B cell (primary cell): ENCODE measurements at regions not wholly inside any gene's neighbourhood (a gene's known extent, or its start where the extent isn't known, plus 50 kb on each side); places are given as distances from the start of the nearest gene placed in this dataset.
"Not testable (repeated sequence)": the region's sequence is repeated elsewhere in the genome, so short reads cannot be mapped to it uniquely, and the experiment has no call there.

ENCODE experiments used
- ATAC-seq: fragments of 200-7000 bp; cut with Tn5 transposase; one replicate; pipeline ENCODE4 v1.10.0; 2021; ENCODE audit warnings: low read depth, mild to moderate bottlenecking, moderate number of reproducible peaks, moderate library complexity
- CTCF ChIA-PET: fragments of 350-600 bp; sonication (Branson Sonifier 250); formaldehyde crosslinking; loops from one replicate; lab custom pipeline; 2021; ENCODE audit warnings: antibody characterized with exemption, inconsistent platforms; lab: Charles Lee
- POLR2A ChIA-PET: fragments of 350-600 bp; sonication (Branson Sonifier 250); formaldehyde crosslinking; loops from one replicate; lab custom pipeline; 2021; ENCODE audit warnings: antibody characterized with exemption; lab: Charles Lee
- DNase-seq: peaks from one replicate; pipeline ENCODE4 v3.0.0; 2013
- H2AFZ ChIP-seq: 2 replicates; pipeline ENCODE4 v1.6.1; 2012; ENCODE audit warnings: mild to moderate bottlenecking, low read depth, low read length; ENCODE audit not compliant: insufficient read depth, poor library complexity, severe bottlenecking
- H3K27ac ChIP-seq, 2 donors: 1 replicate in 1 of 2; 2 replicates in 1 of 2; pipeline ENCODE4 v1.5.1; 2012 to 2013; ENCODE audit warnings: low read length in 2 of 2, mild to moderate bottlenecking in 2 of 2, moderate library complexity in 1 of 2
- H3K27me3 ChIP-seq, 4 experiments: fragments of 200-600 bp in 1 of 4; sonication (generic) in 1 of 4; replicated peaks in 1 of 4; 1 replicate in 2 of 4; 2 replicates in 2 of 4; pipeline versions ENCODE4 v1.6.1 to v1.7.0; 2013 to 2016; ENCODE audit warnings: low read length in 3 of 4, mild to moderate bottlenecking in 2 of 4, mixed read lengths in 1 of 4, moderate library complexity in 1 of 4; ENCODE audit not compliant: insufficient read depth in 4 of 4, control insufficient read depth in 3 of 4; ENCODE audit errors: control extremely low read depth in 1 of 4
- H3K36me3 ChIP-seq, 2 experiments: replicated peaks in 1 of 2; 1 replicate in 1 of 2; 2 replicates in 1 of 2; pipeline versions ENCODE4 v1.6.1 to v1.7.1; 2013; ENCODE audit warnings: low read length in 1 of 2; ENCODE audit not compliant: insufficient read depth in 2 of 2, control insufficient read depth in 1 of 2; ENCODE audit errors: control extremely low read depth in 1 of 2, extremely low read depth in 1 of 2
- H3K4me1 ChIP-seq, 2 donors: fragments of 200-600 bp in 1 of 2; sonication (generic) in 1 of 2; 1 replicate in 1 of 2; 2 replicates in 1 of 2; pipeline versions ENCODE4 v1.5.1 to v1.6.1; 2013 to 2017; ENCODE audit warnings: low read length in 2 of 2; ENCODE audit not compliant: control insufficient read depth in 2 of 2, insufficient read depth in 2 of 2
- H3K4me2 ChIP-seq: replicated peaks from 2 replicates; pipeline ENCODE3; 2012; ENCODE audit warnings: mild to moderate bottlenecking, low read depth, low read length; ENCODE audit not compliant: poor library complexity, severe bottlenecking
- H3K4me3 ChIP-seq, 5 experiments: fragments of 200-600 bp in 1 of 5; sonication (generic) in 1 of 5; 1 replicate in 3 of 5; 2 replicates in 2 of 5; pipeline versions ENCODE4 v1.5.1 to v1.7.0; 2011 to 2016; ENCODE audit warnings: low read length in 4 of 5, mild to moderate bottlenecking in 4 of 5, low read depth in 2 of 5, control low read depth in 1 of 5, moderate library complexity in 1 of 5; ENCODE audit not compliant: insufficient read depth in 1 of 5; ENCODE audit errors: control extremely low read depth in 1 of 5, extremely low read depth in 1 of 5
- H3K79me2 ChIP-seq: fragments of 200-600 bp; sonication (generic); one replicate; pipeline ENCODE4 v1.6.0; 2016; ENCODE audit warnings: low read length; ENCODE audit not compliant: control insufficient read depth, insufficient read depth
- H3K9ac ChIP-seq: fragments of 200-600 bp; sonication (generic); 2 replicates; pipeline ENCODE4 v1.6.1; 2017; ENCODE audit warnings: mild to moderate bottlenecking, low read length, moderate library complexity
- H3K9me3 ChIP-seq, 3 donors: one replicate each; pipeline versions ENCODE4 v1.6.1 to v1.7.1; 2013; ENCODE audit warnings: low read length in 2 of 3; ENCODE audit not compliant: control insufficient read depth in 2 of 3, insufficient read depth in 1 of 3; ENCODE audit errors: control extremely low read depth in 1 of 3
- H4K20me1 ChIP-seq: 2 replicates; pipeline ENCODE4 v1.6.0; 2012; ENCODE audit warnings: mild to moderate bottlenecking, low read length; ENCODE audit not compliant: insufficient read depth, control insufficient read depth, poor library complexity, severe bottlenecking
- H3K27ac Mint-ChIP-seq: one replicate; pipeline ENCODE4 v1.8.0; 2021; ENCODE audit warnings: mixed read lengths
- H3K27me3 Mint-ChIP-seq: one replicate; pipeline ENCODE4 v1.8.0; 2021; ENCODE audit warnings: mixed read lengths
- H3K4me1 Mint-ChIP-seq: one replicate; pipeline ENCODE4 v1.8.0; 2021; ENCODE audit warnings: mixed read lengths
- H3K4me3 Mint-ChIP-seq: one replicate; pipeline ENCODE4 v1.8.0; 2021; ENCODE audit warnings: mixed read lengths
- H3K9me3 Mint-ChIP-seq: one replicate; pipeline ENCODE4 v1.8.0; 2022; ENCODE audit warnings: mixed read lengths; ENCODE audit not compliant: insufficient read depth
- WGBS: methylation state at CpG from one replicate; pipeline ENCODE4 v1.1.5; 2013; ENCODE audit warnings: missing lambda C conversion rate; ENCODE audit not compliant: insufficient coverage; 5-methylcytosine and 5-hydroxymethylcytosine counted together
- intact Hi-C: fragments of 100-400 bp; cut with micrococcal nuclease; formaldehyde crosslinking; loops from one replicate; pipeline ENCODE4 v1.10.0; 2022

DNA sequence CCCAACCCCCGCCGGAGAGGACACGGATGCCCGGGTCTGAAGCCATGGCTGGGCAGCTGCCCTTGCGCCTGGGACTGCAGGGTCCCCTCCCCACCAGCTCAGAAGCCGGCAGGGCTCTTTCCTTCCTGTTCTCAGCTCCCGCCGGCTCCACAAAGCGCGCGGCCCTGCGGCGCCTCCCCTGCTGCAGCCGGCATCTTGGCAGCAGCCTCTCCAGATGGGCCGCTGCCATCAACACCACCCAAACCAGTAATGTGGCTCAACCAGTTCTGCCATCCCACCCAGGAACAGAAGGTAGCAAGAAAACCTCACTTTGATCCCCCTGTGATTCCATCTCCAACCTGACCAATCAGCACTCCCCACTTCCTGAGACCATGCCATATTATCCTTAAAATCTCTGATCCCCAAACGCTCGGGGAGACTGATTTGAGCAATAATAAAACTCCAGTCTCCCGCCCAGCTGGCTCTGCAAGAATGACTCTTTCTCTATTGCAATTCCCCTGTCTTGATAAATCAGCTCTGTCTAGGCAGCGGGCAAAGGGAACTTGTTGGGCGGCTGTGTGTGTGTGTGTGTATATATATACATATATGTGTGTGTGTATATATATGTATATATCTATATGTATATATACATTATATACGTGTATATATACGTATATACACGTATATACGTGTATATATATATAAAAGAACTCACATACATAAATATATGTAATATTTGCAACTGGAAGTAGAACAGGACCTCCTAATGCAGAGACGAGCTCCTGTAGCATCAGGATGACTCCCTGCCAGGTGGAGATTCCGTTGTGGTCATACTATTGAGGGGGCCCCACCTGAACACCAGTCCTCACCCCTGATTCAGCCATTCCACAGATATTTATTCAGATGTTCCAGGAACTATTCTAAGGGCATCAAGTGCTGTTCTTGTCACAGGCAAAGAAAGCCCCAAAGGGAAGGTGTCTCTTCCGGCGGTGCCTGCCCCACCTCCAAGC lies 1674.9 kb downstream of the SPATA31A7 start:
- H3K27me3 Mint-ChIP-seq: peaks cover 55% of the 10 kb centered on the region

DNA sequence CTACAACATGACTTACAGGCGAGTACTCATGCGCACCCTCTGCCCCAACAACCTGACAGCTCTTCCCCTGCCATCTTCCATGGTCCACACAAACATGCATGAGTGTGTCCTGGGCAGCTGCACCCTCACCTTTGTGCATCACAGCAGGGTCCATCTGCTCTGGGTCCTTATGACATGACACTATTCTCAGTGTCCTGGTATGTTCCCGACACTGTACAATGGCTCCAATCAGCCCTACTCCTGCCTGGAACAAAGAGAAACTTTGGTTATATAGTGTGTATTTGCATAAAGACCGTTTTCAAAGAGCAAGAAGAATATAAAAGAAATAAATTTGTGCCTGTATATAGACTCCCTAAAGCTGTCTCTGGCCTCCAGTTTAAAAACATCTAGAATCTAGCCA lies 1679.2 kb downstream of the SPATA31A7 start:
- POLR2A ChIA-PET, H4K20me1 ChIP-seq, H3K4me1 ChIP-seq, H3K79me2 ChIP-seq, ATAC-seq, H3K27ac ChIP-seq, H3K4me1 Mint-ChIP-seq, CTCF ChIA-PET, H3K9ac ChIP-seq, H3K27ac Mint-ChIP-seq, H3K4me2 ChIP-seq, DNase-seq, H3K9me3 ChIP-seq, H3K36me3 ChIP-seq, H3K9me3 Mint-ChIP-seq, H3K4me3 ChIP-seq, intact Hi-C loops, H3K4me3 Mint-ChIP-seq, H2AFZ ChIP-seq: not testable (repeated sequence)
- peaks cover 30% of the 10 kb centered on the region for H3K27me3 Mint-ChIP-seq
- H3K27me3 ChIP-seq: peaks cover 0 to 11% (median 5%) of the 10 kb centered on the region in 4 experiments
- no CpG with 5 or more reads among the region's 4 CpGs for WGBS

More for the DNA sequence above, 1674.9 kb downstream of the SPATA31A7 start:
- H4K20me1 ChIP-seq, ATAC-seq, POLR2A ChIA-PET, CTCF ChIA-PET, H3K4me3 ChIP-seq, H3K9me3 Mint-ChIP-seq, H3K4me1 Mint-ChIP-seq, H3K4me2 ChIP-seq, H3K79me2 ChIP-seq, H3K9ac ChIP-seq, H3K36me3 ChIP-seq, intact Hi-C loops, H3K27ac Mint-ChIP-seq, H3K4me1 ChIP-seq, H3K27ac ChIP-seq, H3K9me3 ChIP-seq: not testable (repeated sequence)
- H3K4me3 Mint-ChIP-seq: peak overlapping the region; percentile 11
- H3K27me3 ChIP-seq: peaks cover 0 to 19% (median 14%) of the 10 kb centered on the region in 4 experiments
- WGBS: 16% methylated on average over 19 of the region's 28 CpGs
- peak overlapping the region; percentile 44 for H2AFZ ChIP-seq
- DNase-seq: peak; percentile 18

DNA sequence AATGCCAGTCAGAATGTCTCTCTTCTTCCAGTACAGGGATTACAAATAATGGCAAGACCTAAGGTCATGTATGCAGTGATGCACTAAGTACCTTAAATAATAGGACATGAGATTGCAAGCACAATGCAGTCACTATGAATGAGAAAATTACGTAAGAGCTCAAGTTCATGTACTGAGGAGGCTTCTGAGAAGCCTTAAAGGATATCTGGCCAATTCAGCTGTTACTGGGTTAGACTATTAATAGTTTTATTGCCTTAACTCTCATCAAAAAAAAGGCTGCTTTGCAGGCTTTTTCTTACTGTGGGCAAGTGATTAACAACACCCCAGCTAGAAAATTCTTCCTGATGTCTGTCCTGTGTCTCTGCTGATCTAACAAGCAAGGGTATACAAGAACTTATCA lies 1681.9 kb downstream of the SPATA31A7 start:
- ATAC-seq, H3K9ac ChIP-seq, DNase-seq, H3K4me3 ChIP-seq, H4K20me1 ChIP-seq, H3K4me3 Mint-ChIP-seq, H3K4me2 ChIP-seq, H3K9me3 ChIP-seq, H3K27ac Mint-ChIP-seq, CTCF ChIA-PET, H3K9me3 Mint-ChIP-seq, H3K27me3 ChIP-seq, H3K36me3 ChIP-seq, H3K4me1 Mint-ChIP-seq, H3K4me1 ChIP-seq, H2AFZ ChIP-seq, intact Hi-C loops, H3K79me2 ChIP-seq, POLR2A ChIA-PET, H3K27ac ChIP-seq: not testable (repeated sequence)
- WGBS: 91% methylated on average over 1 of the region's 1 CpG
- peaks cover 21% of the 10 kb centered on the region for H3K27me3 Mint-ChIP-seq

DNA sequence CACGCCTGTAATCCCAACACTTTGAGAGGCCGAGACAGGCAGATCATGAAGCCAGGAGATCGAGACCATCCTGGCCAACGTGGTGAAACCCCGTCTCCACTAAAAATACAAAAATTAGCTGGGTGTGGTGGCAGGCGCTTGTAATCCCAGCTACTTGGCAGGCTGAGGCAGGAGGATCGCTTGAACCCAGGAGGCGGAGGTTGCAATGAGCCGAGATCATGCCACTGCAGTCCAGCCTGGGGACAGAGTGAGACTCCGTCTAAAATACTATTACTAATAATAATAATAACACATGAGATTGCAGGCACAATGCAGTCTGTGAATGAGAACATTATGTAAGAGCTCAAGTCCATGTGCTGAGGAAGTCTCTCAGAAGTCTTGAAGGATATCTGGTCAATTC lies 1684.4 kb downstream of the SPATA31A7 start:
- 86% methylated on average over 1 of the region's 10 CpGs for WGBS
- CTCF ChIA-PET, H3K27ac Mint-ChIP-seq, POLR2A ChIA-PET, DNase-seq, H3K4me3 ChIP-seq, H3K27ac ChIP-seq, H3K36me3 ChIP-seq, H3K4me1 ChIP-seq, ATAC-seq, H3K79me2 ChIP-seq, H4K20me1 ChIP-seq, H3K9ac ChIP-seq, H2AFZ ChIP-seq, H3K27me3 ChIP-seq, H3K9me3 Mint-ChIP-seq, H3K9me3 ChIP-seq, H3K4me2 ChIP-seq, H3K4me3 Mint-ChIP-seq, intact Hi-C loops, H3K4me1 Mint-ChIP-seq: not testable (repeated sequence)
- H3K27me3 Mint-ChIP-seq: peaks cover 22% of the 10 kb centered on the region
